SK-N-SH treated with all-trans-retinoic acid at 6 μM for 48 hours (cell line): ENCODE measurements at regions not wholly inside any gene's neighbourhood (a gene's known extent, or its start where the extent isn't known, plus 50 kb on each side); places are given as distances from the start of the nearest gene placed in this dataset.

Experiments used
- ATAC-seq: fragments of 200-7000 bp; cut with Tn5 transposase; 3 replicates; pipeline ENCODE4 v1.9.1; 2020; ENCODE audit warnings: mild to moderate bottlenecking, moderate library complexity
- BACH2 ChIP-seq: fragments of 250-450 bp; sonication (Bioruptor Pico); IDR thresholded peaks from 2 replicates; pipeline ENCODE4 v1.9.0; 2021; ENCODE audit warnings: mild to moderate bottlenecking, borderline replicate concordance
- CSDC2 ChIP-seq: fragments of 250-450 bp; sonication (Bioruptor Pico); IDR thresholded peaks from 2 replicates; pipeline ENCODE4 v1.5.0; 2020; ENCODE audit warnings: mild to moderate bottlenecking, moderate library complexity
- CSRNP3 ChIP-seq: fragments of 250-450 bp; sonication (Bioruptor Pico); IDR thresholded peaks from 2 replicates; pipeline ENCODE4 v1.5.1; 2021; ENCODE audit warnings: mild to moderate bottlenecking, moderate library complexity
- POU6F1 ChIP-seq: fragments of 250-450 bp; sonication (Bioruptor Pico); IDR thresholded peaks from 2 replicates; pipeline ENCODE4 v1.8.0; 2021; ENCODE audit warnings: low read depth, mild to moderate bottlenecking, moderate library complexity, borderline replicate concordance
- SNAI2 ChIP-seq: fragments of 250-450 bp; sonication (Bioruptor Pico); IDR thresholded peaks from 2 replicates; pipeline ENCODE4 v1.5.0; 2020; ENCODE audit warnings: mild to moderate bottlenecking, moderate library complexity
- TCF4 ChIP-seq: fragments of 250-450 bp; sonication (Bioruptor Pico); IDR thresholded peaks from 2 replicates; pipeline ENCODE4 v1.8.0; 2021; ENCODE audit warnings: mild to moderate bottlenecking, moderate library complexity, borderline replicate concordance
- TOX ChIP-seq: fragments of 250-450 bp; sonication (Bioruptor Pico); IDR thresholded peaks from 2 replicates; pipeline ENCODE4 v1.8.0; 2021; ENCODE audit warnings: mild to moderate bottlenecking, moderate library complexity, borderline replicate concordance
- TSHZ2 ChIP-seq: fragments of 250-450 bp; sonication (Bioruptor Pico); IDR thresholded peaks from 2 replicates; pipeline ENCODE4 v1.5.0; 2020; ENCODE audit warnings: mild to moderate bottlenecking, moderate library complexity
- ZC3H10 ChIP-seq: fragments of 250-450 bp; sonication (Bioruptor Pico); IDR thresholded peaks from 2 replicates; pipeline ENCODE4 v1.5.1; 2021; ENCODE audit warnings: mild to moderate bottlenecking, moderate library complexity
- ZFP3 ChIP-seq: fragments of 250-450 bp; sonication (Bioruptor Pico); IDR thresholded peaks from 2 replicates; pipeline ENCODE4 v1.5.0; 2020; ENCODE audit warnings: mild to moderate bottlenecking, moderate library complexity
- ZFP30 ChIP-seq: fragments of 450-650 bp; formaldehyde crosslinking; IDR thresholded peaks from 2 replicates; pipeline ENCODE4 v1.5.0; 2022; ENCODE audit warnings: mild to moderate bottlenecking, moderate library complexity
- ZNF565 ChIP-seq: fragments of 450-650 bp; formaldehyde crosslinking; conservative IDR thresholded peaks from 2 replicates; pipeline ENCODE4 v1.5.0; 2020; ENCODE audit warnings: low read depth, mild to moderate bottlenecking, moderate library complexity
- ZNF70 ChIP-seq: fragments of 450-650 bp; formaldehyde crosslinking; IDR thresholded peaks from 2 replicates; pipeline ENCODE4 v1.5.0; 2020; ENCODE audit warnings: mild to moderate bottlenecking, moderate library complexity
- ZNF8 ChIP-seq: fragments of 450-650 bp; formaldehyde crosslinking; IDR thresholded peaks from 2 replicates; pipeline ENCODE4 v1.5.0; 2020; ENCODE audit warnings: mild to moderate bottlenecking, moderate library complexity
- TF ChIP-seq, protein P1 (sequence below): fragments of 250-450 bp; sonication (Bioruptor Pico); IDR thresholded peaks from 2 replicates; pipeline ENCODE4 v1.8.0; 2020; ENCODE audit warnings: mild to moderate bottlenecking, moderate library complexity, borderline replicate concordance
- TF ChIP-seq, protein P2 (sequence below): fragments of 250-450 bp; sonication (Bioruptor Pico); IDR thresholded peaks from 2 replicates; pipeline ENCODE4 v1.5.1; 2020; ENCODE audit warnings: low read depth, mild to moderate bottlenecking, moderate library complexity

DNA sequence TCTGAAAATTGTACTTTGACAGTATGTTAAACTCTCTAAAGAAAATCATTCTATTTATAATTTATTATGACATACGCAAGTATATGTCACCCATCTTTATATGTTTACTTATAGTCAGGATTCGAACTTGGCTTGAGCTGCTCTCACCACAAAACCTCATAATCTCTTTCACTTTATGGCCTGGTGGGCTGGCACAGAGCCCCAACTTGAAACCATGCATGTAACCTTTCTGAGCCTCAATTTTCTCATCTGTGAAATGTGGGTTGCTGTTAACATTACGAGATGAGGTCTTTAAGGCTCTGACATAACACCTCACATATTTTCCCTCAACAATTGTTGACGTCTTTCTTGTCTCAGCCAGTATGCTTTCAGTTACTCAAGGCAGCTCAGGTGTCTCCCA is 69.4 kb upstream of the PFN2 start (continued):
- TF ChIP-seq, protein P1, sequence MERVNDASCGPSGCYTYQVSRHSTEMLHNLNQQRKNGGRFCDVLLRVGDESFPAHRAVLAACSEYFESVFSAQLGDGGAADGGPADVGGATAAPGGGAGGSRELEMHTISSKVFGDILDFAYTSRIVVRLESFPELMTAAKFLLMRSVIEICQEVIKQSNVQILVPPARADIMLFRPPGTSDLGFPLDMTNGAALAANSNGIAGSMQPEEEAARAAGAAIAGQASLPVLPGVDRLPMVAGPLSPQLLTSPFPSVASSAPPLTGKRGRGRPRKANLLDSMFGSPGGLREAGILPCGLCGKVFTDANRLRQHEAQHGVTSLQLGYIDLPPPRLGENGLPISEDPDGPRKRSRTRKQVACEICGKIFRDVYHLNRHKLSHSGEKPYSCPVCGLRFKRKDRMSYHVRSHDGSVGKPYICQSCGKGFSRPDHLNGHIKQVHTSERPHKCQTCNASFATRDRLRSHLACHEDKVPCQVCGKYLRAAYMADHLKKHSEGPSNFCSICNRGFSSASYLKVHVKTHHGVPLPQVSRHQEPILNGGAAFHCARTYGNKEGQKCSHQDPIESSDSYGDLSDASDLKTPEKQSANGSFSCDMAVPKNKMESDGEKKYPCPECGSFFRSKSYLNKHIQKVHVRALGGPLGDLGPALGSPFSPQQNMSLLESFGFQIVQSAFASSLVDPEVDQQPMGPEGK (CRISPR knock-in tag) = no peak

DNA sequence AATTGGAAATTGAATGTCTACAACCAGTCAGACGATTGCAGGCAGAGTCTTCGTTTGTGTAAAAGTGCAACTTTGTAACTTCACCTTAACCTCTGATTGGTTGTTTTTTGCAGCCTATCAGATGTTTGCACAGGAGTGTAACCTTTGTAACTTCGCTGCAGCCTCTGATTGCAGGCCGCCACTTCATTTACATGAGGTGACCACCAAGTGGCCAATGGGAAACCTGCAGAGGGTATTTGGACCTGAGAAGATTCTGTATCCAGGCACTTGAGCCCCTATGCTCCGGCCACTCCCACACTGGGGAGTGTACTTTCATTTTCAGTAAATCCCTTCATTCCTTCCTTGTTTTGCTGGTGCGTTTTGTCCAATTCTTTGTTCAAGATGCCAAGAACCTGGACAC is 68.1 kb upstream of the PFN2 start:
- ATAC-seq = no peak
- TF ChIP-seq ZFP30 = no peak
- no peak for TF ChIP-seq TOX (CRISPR knock-in tag)
- TF ChIP-seq, protein P2, sequence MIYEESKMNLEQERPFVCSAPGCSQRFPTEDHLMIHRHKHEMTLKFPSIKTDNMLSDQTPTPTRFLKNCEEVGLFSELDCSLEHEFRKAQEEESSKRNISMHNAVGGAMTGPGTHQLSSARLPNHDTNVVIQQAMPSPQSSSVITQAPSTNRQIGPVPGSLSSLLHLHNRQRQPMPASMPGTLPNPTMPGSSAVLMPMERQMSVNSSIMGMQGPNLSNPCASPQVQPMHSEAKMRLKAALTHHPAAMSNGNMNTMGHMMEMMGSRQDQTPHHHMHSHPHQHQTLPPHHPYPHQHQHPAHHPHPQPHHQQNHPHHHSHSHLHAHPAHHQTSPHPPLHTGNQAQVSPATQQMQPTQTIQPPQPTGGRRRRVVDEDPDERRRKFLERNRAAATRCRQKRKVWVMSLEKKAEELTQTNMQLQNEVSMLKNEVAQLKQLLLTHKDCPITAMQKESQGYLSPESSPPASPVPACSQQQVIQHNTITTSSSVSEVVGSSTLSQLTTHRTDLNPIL (CRISPR knock-in tag) = no peak
- no peak for TF ChIP-seq CSDC2
- TF ChIP-seq ZNF8 = no peak
- TF ChIP-seq CSRNP3 = no peak
- TF ChIP-seq, protein P1 (CRISPR knock-in tag) = no peak
- no peak for TF ChIP-seq SNAI2 (CRISPR knock-in tag)
- no peak for TF ChIP-seq POU6F1

GRCh38 chr3:150036780-150037179 is 66.1 kb upstream of the PFN2 start:
- ATAC-seq = no peak
- TF ChIP-seq ZFP30 (no peak), ZNF70 (no peak), SNAI2 (CRISPR knock-in tag) (no peak), CSRNP3 (no peak), ZNF565 (CRISPR knock-in tag) (no peak), TCF4 (CRISPR knock-in tag) (no peak), TSHZ2 (CRISPR knock-in tag) (no peak), BACH2 (no peak), ZFP3 (no peak), TOX (CRISPR knock-in tag) (no peak), POU6F1 (no peak), ZC3H10 (CRISPR knock-in tag) (no peak)
